GM21619 (cell line): ENCODE measurements at regions not wholly inside any gene's neighbourhood (a gene's known extent, or its start where the extent isn't known, plus 50 kb on each side); places are given as distances from the start of the nearest gene placed in this dataset.

Experiments used
- ATAC-seq: cut with Tn5 transposase; IDR thresholded peaks from one replicate; pipeline ENCODE4 v1.9.1; 2021; ENCODE audit not compliant: unreplicated experiment

GRCh38 chr5:166365164-166365563 is 1926.3 kb upstream of the WWC1 start:
- no peak for ATAC-seq

GRCh38 chr5:166367391-166367790 is 1924.1 kb upstream of the WWC1 start:
- no peak for ATAC-seq

- no peak for ATAC-seq
Measured at GRCh38 chr5:166369346-166369745, 1922.1 kb upstream of the WWC1 start.

GRCh38 chr5:166369807-166370206 is 1921.6 kb upstream of the WWC1 start:
- no peak for ATAC-seq

- no peak for ATAC-seq
Measured at GRCh38 chr5:166370928-166371690, 1920.3 kb upstream of the WWC1 start.

GRCh38 chr5:166373817-166374216 is 1917.6 kb upstream of the WWC1 start:
- no peak for ATAC-seq

- no peak for ATAC-seq
Measured at GRCh38 chr5:166377756-166378155, 1913.7 kb upstream of the WWC1 start.

- no peak for ATAC-seq
Measured at GRCh38 chr5:166379517-166379916, 1911.9 kb upstream of the WWC1 start.

GRCh38 chr5:166382031-166382430 is 1909.4 kb upstream of the WWC1 start:
- ATAC-seq, result no peak

GRCh38 chr5:166398131-166398530 is 1893.3 kb upstream of the WWC1 start:
- no peak for ATAC-seq

GRCh38 chr5:166399781-166400180 is 1891.7 kb upstream of the WWC1 start:
- no peak for ATAC-seq

- ATAC-seq, result no peak
Measured at GRCh38 chr5:166401391-166401790, 1890.1 kb upstream of the WWC1 start.

- ATAC-seq, result no peak
Measured at GRCh38 chr5:166412191-166412590, 1879.3 kb upstream of the WWC1 start.

GRCh38 chr5:166427211-166427610 is 1864.2 kb upstream of the WWC1 start:
- ATAC-seq, result no peak

- no peak for ATAC-seq
Measured at GRCh38 chr5:166428264-166428803, 1863.1 kb upstream of the WWC1 start.

GRCh38 chr5:166430491-166431319 is 1860.7 kb upstream of the WWC1 start:
- ATAC-seq, result no peak

- ATAC-seq, result no peak
Measured at GRCh38 chr5:166431456-166431855, 1860.0 kb upstream of the WWC1 start.

- ATAC-seq, result no peak
Measured at GRCh38 chr5:166433679-166434078, 1857.8 kb upstream of the WWC1 start.

- no peak for ATAC-seq
Measured at GRCh38 chr5:166436872-166437271, 1854.6 kb upstream of the WWC1 start.

GRCh38 chr5:166486348-166486747 is 1805.1 kb upstream of the WWC1 start:
- no peak for ATAC-seq

- ATAC-seq, result no peak
Measured at GRCh38 chr5:166488560-166488959, 1802.9 kb upstream of the WWC1 start.

GRCh38 chr5:166493040-166493439 is 1798.4 kb upstream of the WWC1 start:
- ATAC-seq, result no peak
